CD4-positive, alpha-beta T cell treated with Interleukin-2 at 100 ng/mL for 4 hours (primary cell): ENCODE measurements at regions not wholly inside any gene's neighbourhood (a gene's known extent, or its start where the extent isn't known, plus 50 kb on each side); places are given as distances from the start of the nearest gene placed in this dataset.
"Not testable (repeated sequence)": the region's sequence is repeated elsewhere in the genome, so short reads cannot be mapped to it uniquely, and the experiment has no call there.

Experiments used
- DNase-seq: peaks from one replicate; pipeline ENCODE4 v3.0.0-alpha.2; 2020; ENCODE audit warnings: low spot score

- DNase-seq, result no peak
These were observed 461.7 kb downstream of the KLF12 start for GRCh38 chr13:73672492-73672891.

GRCh38 chr13:73671732-73672131, 462.5 kb downstream of the KLF12 start:
- DNase-seq, result no peak

- DNase-seq, result no peak
These were observed 463.2 kb downstream of the KLF12 start for GRCh38 chr13:73671011-73671410.

DNA sequence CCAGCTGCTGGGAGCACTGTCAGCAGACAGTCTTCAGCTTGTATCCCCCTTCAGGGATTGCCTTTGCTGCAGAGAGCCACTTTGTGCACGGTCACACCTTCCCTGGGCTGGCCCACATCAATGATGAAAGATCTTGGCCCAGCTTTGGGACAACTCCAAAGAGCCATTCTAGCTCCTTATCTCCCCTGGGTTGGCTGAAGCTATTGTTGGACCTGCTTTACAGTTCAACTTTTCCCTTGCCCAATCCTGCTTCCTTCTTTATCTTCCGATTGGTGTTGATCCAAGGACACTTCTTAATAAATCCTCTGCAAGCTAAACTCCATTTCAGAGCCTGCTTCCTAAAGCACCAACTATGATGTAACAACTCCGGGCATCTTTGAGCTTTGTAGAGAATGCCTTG, 466.4 kb downstream of the KLF12 start:
- DNase-seq, result no peak

- no peak for DNase-seq
These were observed 468.9 kb downstream of the KLF12 start for GRCh38 chr13:73665261-73665660.

DNA sequence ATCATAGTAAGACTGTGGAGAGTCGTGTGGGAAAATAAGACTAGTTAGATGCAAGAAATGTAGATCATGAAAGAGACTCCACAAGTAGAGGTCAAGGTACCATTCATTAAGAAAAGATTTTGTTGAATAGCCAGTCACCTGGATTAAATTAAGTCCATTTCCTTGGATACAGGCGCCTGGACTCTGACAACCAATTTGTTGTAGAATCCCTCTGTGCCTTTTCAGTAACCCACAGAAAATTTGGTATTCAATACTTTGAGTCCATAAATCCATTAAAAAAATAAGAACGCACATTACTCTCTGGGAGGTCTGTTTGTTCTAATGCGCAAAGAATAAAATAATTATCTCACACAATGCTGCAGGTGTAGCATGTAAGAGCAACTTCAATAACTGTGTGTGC, 469.4 kb downstream of the KLF12 start:
- DNase-seq, result no peak

- no peak for DNase-seq
These were observed 471.4 kb downstream of the KLF12 start for GRCh38 chr13:73662833-73663232.

DNA sequence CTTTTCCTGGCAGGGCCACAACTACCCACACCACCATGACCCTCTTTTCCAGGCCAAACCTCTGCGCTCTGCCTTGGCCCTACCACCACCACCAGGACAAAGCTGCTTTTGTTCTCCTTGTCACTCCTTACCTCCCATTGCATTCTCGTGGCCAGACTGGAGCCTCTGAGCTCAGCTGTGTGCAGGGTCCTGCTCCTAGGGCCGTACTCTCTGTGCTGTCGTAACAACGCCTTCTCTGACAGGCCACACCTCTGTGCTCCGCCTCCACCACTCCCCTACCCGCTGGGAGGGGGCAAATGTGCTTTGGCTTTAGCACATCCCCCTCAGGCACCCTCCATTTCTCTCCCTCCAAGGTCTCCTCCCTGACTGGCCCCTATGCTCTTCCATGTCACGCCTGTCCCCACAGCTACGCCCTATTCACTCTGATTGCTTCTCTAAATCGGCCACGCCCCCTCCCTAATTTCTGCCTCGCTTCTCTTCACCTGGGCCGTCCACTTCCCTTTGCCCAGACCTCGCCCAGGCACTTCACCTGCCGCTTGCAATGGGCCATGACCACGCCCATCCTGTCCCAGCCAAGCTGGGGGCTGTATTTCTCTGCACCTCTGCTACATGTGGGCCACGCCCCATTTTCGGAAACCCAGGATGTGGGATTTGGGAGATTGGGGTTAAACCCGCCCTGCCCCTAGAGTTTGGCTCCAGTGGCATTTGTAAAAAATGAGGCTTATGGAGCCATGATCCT, 472.3 kb downstream of the KLF12 start:
- DNase-seq, result no peak

DNA sequence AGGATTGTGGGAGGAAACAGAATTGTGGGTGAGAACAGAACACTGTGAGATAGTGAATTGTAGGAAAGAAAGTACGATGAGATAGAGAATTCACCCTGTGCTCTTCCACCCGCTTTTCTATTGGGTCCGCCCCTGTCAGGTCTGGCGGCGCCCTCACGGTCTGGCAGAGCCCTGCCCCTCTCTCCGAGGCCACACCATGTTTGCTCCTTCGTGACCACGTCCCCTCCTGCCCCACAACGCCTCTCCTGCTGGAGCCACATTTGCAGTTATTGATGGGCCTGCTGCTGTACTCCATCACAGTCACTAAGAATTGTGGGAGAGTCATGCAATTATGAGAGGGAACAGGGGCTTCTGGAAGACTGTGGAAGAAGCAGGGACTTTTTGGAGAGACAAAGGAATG, 473.1 kb downstream of the KLF12 start:
- no peak for DNase-seq

DNA sequence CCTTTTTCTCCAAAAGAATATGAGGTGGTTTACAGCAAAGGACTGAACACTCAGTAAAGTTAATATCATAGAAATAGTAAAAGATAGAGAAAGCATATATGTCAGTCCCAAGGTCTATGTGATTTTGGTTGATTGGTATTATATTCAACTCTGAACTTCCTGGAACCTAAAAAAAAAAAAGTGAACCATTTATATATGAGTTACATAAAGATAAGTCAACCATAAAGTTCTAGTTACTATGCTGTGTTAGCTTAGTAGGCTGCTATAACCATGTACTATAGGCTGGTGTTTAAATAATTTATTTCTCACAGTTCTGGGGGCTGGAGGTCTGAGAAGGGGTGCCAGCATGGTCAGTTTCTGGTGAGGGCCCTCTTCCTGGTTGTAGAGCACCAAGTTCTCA, 475.6 kb downstream of the KLF12 start:
- no peak for DNase-seq

DNA sequence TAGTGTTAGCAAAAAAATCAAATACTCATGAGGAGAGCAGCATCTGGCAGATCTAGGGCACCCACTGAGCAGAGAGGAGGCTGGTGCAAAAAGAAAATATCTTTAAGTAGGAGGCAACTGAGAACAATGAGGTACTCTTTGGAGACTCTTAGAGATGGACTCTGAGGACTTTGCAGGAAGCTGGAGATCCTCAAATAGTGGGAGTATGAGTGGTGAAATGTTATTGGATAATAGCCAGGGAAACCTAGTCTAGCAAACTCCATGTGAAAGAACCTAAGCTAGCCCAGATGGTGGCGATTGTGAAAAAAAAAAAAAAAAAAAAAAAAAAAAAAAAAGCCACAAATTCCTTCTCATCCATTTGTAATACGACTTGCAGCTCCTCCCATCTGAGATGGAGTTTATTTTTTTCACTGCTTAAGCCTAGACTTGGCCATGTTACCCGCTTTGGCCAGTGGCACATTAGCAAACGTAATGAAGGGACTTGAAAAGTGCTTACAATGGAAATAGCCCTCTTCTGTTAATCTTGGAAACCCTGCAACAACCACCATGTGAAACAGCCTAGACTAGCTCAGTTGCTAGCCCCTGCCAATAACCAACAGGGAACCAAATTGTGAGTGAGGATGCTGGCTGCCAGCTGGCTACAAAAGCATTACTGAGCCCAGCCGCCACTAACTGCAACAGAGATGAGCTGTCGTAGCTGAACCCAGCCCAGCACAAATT, 476.2 kb downstream of the KLF12 start:
- DNase-seq, result no peak

DNA sequence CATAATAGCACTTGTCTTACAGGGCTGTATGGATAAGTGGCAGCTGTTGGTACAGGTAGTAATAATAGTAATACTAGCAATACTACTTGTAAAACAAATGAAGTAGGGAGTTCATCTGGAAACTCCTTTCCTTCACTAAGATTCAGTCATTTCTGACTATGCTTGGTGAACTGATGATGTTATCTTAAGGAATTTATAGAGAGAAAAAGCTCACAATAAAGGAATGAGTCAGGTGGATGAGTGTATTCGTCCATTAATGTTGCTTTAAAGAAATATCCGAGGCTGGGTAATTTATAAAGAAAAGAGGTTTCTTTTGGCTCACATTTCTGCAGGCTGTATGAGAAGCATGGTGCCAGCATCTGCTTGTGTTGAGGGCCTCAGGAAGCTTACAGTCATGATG, 477.3 kb downstream of the KLF12 start:
- no peak for DNase-seq

DNA sequence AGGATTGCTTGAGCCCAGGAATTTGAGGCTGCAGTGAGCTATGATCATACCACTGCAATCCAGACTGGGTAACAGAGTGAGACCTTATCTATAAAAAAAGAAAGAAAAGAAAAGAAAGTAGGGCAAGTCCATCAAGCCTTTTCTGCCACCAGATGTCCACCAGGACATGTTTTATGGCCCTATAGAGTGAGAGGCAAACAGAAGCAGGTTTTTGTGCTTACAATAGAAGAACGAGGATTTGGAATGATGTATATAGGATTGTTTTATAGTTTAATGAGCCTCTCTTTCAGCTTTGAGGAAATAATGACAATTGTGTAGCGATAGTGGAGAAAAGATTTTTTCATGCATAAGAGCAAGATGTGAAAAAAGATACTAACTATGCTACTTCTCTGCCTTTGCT, 480.5 kb downstream of the KLF12 start:
- no peak for DNase-seq

- DNase-seq, result no peak
These were observed 486.8 kb downstream of the KLF12 start for GRCh38 chr13:73647417-73647816.

DNA sequence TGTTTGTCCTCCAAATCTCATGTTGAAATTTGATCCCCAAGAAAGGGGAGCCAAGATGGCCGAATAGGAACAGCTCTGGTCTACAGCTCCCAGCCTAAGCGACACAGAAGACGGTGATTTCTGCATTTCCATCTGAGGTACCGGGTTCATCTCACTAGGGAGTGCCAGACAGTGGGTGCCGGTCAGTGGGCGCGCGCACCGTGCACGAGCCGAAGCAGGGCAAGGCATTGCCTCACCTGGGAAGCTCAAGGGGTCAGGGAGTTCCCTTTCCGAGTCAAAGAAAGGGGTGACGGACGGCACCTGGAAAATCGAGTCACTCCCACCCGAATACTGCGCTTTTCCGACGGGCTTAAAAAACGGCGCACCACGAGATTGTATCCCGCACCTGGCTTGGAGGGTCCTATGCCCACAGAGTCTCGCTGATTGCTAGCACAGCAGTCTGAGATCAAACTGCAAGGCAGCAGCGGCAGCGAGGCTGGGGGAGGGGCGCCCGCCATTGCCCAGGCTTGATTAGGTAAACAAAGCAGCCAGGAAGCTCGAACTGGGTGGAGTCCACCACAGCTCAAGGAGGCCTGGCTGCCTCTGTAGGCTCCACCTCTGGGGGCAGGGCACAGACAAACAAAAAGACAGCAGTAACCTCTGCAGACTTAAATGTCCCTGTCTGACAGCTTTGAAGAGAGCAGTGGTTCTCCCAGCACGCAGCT, 493.6 kb downstream of the KLF12 start:
- not testable (repeated sequence) for DNase-seq

DNA sequence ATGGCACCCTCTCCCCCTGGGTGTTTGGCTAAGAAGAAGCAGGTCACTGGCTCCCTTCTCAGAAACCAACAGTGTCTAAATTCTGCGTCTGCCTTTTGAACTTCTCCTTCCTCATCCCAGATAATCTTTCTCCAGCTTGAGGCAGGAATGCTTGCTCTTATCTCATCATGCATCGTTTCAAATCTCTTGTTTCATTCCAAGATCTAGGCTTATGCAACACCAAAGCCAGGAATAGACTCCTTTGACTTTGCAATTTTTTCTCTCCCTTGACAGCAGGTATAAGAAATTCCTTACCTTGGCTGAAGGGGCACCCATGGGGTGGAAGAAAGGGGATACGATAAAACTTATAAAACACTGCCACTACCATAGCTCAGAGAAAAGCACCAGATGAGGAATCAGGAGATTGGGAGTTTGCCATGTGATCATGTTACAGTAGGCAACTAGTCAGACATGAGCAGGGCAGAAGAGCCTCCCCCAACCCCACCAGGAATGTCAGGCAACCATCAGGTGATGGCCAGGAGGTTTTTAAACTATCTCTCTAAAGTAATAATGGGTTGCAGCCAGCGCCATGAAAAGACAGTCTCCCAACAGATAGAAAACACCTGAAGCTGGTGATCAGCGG, 498.9 kb downstream of the KLF12 start:
- DNase-seq, result no peak

- no peak for DNase-seq
These were observed 500.3 kb downstream of the KLF12 start for GRCh38 chr13:73633817-73634460.

- DNase-seq, result no peak
These were observed 502.8 kb downstream of the KLF12 start for GRCh38 chr13:73631411-73631810.

DNA sequence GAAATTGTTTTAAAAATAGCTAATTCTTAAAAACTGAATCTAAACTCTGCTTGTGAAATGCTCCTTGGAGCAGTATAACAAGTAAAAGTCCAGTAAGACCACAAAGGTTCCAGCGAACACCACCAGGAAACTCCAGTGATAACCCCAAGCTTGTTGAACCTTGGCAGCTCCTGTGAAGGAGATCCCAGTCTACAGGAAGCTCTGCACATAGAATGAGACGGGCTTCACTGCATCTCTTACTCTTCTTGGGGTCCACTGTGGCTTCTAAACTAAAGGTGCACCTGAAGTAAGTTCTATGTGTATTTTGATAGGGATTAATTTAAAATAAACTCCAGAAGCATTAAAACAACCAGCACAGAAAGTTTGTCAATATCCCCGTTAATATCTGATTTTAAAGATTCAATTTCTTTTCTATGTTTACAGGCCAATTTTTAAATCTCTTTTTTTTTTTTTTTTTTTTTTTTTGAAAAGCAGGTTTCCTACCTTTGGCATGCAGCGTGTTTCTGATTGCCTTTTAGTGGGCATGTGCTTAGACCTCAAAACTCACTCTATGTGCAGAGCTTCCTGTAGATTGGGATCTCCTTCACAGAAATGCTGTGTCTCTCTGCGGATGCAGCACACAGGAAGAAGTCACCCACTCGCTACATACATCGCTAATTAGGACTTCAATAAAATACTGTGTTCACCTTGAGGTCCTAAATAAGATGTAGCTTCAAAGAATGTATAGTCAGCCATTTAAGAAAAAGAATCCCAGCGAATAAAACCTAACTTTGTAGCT, 508.5 kb downstream of the KLF12 start:
- DNase-seq, result peak; percentile 62

GRCh38 chr13:73623281-73623680, 510.9 kb downstream of the KLF12 start:
- DNase-seq, result no peak

DNA sequence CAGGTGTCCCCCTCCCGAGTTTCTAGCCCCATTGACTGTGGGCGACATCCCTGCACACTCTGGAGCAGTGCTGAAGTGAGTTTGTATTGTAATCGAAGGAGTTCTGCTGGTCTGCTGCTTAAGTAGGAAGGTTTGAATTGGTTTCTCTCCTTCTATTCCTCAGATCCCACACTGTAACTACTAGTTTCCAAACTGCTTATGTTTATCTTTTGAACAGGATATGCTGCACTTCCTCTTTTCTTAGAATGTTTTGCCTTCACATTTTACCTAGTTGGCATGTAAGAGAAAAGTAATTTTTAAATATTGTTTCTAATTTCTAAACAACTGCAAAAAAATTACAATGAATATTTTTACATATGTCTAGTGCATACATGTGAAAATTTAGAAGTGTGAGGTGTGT, 511.8 kb downstream of the KLF12 start:
- no peak for DNase-seq
